SK-N-MC (cell line): ENCODE measurements at regions not wholly inside any gene's neighbourhood (a gene's known extent, or its start where the extent isn't known, plus 50 kb on each side); places are given as distances from the start of the nearest gene placed in this dataset.

Experiments
- EZH2 ChIP-seq: fragments of 200-600 bp; sonication (generic); IDR thresholded peaks from one replicate; pipeline ENCODE4 v1.6.1; 2017; ENCODE audit warnings: antibody characterized with exemption
- POLR2AphosphoS5 ChIP-seq: IDR thresholded peaks from 2 replicates; pipeline ENCODE4 v1.6.1; 2012; ENCODE audit warnings: mild to moderate bottlenecking, low read depth, low read length, borderline replicate concordance

DNA sequence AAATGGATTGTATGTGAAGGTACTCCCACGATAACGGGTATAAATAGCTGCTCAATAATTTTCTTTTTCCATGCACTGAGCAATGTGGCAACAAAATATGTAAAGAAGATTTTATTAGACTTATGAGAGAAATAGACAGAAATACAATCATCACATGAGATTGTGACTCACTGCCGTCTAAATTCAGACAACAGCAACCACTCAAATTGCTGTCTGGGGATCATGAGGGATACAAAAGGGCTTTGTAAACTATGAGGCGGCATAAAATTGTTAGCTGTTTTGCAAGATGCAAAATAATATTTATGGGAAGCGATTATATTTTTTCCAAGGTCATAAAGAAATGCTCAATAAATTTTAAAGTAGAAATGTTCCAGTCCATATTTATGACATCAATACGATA, 259.1 kb upstream of the AGAP1 start:
- no peak for TF ChIP-seq EZH2
- no peak for TF ChIP-seq POLR2AphosphoS5
